NCI-H128 (cell line): ENCODE measurements at regions not wholly inside any gene's neighbourhood (a gene's known extent, or its start where the extent isn't known, plus 50 kb on each side); places are given as distances from the start of the nearest gene placed in this dataset.
"Not testable (repeated sequence)": the region's sequence is repeated elsewhere in the genome, so short reads cannot be mapped to it uniquely, and the experiment has no call there.

ENCODE experiments used
- DNase-seq: peaks from one replicate; lab custom pipeline; 2025; ENCODE audit not compliant: unreplicated experiment; lab: John Stamatoyannopoulos, UW

DNA sequence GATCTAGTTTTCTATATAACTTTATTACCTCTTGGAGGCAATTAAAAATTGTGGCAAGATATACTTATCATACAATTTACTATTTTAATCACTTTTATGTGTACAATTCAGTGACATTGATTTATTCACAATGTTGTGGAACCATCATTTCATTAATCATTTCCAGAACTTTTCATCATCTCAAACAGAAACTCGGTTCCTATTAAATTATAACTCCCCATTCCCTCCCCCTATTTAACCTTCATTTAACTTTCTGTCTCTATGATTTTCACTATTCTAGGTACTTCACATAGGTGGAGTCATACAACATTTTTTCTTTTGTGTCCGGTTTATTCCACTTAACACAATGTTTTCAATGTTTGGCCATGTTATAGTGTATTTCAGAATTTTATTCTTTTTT, 252.8 kb downstream of the REEP3 start:
- no peak for DNase-seq

DNA sequence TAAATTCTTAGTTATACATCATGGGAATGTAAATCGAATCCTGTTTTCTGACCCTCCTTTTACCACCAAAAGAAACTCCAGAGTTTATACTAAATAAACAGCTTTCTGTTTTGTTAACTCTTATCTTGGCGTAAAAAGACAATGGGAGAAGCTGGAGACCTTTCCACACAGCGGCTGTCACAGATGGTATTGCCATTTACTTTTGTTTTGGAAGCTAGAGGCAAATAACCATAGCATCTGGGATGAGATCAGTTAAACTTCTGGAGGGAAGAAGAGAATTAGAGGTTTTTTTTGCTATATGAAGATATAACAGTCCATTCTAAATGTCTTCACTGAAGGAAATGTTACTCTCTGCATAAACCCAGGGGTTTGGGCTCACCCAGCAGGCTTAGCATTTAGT, 258.9 kb downstream of the REEP3 start:
- no peak for DNase-seq

GRCh38 chr10:63781226-63781625, 260.0 kb downstream of the REEP3 start:
- DNase-seq = no peak

GRCh38 chr10:63783882-63784281, 262.7 kb downstream of the REEP3 start:
- DNase-seq = no peak

- no peak for DNase-seq
Observed at GRCh38 chr10:63788152-63788821, 267.1 kb downstream of the REEP3 start.

DNA sequence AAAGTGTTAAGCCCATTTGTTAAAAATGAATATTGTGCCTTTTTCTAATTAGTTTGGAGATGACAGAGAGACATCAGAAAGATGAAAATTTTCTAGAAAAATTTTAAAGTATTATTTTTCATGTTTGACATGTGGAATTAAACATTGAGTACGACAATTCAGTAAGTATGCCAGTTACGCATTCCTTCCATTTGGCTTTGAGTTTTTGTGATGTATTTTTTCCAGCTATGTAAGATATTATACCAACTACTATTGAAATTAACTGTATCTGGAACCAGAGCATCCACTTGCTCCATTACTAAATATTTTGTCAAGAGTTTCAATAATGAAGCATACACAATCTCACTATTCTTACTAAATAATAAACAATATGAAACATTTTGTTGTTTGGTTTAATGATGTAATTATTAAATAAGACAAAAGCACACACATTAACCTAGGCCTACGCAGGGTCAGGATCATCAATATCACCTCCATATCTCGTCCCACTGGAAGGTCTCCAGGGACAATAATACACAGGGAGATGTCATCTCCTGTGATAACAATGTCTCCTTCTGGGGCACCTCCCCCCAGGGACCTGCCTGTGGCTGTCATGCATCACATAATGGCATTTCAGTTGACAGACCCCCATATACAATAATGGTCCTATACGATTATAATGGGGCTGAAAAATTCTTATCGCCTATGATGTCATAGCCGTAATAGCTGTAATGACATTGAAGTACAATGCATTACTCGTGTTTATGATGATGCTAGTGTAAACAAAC, 274.1 kb downstream of the REEP3 start:
- no peak for DNase-seq

GRCh38 chr10:63798599-63799498, 277.6 kb downstream of the REEP3 start:
- no peak for DNase-seq

GRCh38 chr10:63799521-63800300, 278.5 kb downstream of the REEP3 start:
- no peak for DNase-seq

- no peak for DNase-seq
Observed at GRCh38 chr10:63801166-63801565, 280.0 kb downstream of the REEP3 start.

GRCh38 chr10:63806330-63806729, 285.1 kb downstream of the REEP3 start:
- no peak for DNase-seq

GRCh38 chr10:63812501-63812900, 291.3 kb downstream of the REEP3 start:
- DNase-seq = no peak

- no peak for DNase-seq
Observed at GRCh38 chr10:63819753-63820329, 298.6 kb downstream of the REEP3 start.

- DNase-seq = no peak
Observed at GRCh38 chr10:63822496-63822895, 301.3 kb downstream of the REEP3 start.

DNA sequence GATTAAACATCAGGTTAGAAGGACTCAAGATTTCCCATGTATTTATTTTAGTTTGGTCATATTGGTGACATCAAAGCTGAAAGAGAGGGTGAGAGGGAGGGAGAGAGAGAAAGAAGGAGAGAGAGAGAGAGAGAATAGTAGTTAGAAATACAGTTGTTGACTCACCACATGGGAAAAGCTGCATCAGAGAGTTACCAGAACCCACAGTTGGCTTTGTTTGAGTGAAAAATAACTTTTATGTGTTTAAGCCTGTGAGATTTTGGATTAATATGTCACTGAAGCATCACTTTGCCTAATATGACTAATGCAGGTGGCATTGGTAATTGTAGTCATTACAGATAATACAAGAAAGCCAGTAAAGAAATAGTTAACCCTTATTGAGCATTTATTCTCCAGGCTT, 303.9 kb downstream of the REEP3 start:
- DNase-seq = no peak

DNA sequence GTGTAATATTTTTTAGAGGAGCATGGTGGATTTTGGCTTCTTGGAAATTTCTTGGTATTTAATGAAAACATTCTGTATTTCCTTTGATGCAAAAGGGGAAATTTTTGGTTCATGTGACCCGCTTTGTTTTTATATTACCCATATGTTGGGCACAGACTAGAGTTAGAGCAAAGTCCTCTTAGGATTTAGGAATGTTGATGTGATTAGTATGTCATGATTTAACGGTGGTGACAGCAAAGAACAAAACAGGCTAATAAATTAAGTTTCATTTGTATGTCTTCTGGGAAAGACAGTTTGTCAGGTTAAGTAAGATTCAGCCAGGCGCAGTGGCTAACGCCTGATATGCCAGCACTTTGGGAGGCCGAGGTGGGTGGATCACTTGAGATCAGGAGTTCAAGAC, 304.6 kb downstream of the REEP3 start:
- no peak for DNase-seq

DNA sequence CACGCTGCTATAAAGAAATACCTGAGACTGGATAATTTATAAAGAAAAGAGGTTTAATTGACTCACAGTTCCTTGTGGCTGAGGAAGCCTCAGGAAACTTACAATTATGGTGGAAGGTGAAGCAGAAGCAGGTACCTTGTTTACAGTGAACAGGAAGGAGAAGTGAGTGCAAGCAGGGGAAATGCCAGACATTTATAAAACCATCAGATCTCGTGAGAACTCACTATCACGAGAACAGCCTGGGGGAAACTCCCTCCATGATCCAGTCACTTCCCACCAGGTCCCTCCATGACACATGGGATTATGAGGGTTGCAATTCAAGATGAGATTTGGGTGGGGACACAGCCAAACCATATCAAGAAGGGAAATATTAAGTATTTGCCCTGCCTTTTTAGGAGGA, 305.8 kb downstream of the REEP3 start:
- not testable (repeated sequence) for DNase-seq

DNA sequence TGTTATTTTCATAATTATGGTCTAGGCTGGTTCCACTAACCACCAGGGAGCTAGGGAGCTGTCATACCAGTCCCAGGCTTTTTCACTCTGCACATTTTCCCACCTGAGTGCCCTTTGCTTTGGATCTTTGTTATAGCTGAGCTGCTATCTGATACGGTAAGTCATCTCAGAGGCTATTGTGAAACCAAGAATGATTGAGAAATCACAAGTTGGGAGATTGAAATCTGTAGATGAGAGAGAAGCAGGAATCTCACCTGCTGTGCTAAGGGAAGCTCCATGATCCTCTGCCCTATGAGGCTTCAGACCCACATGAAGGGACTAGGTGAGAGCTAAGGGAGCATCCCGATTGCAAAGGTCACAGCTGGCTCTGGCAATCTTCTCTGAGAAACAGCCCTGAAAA, 307.8 kb downstream of the REEP3 start:
- DNase-seq = no peak

DNA sequence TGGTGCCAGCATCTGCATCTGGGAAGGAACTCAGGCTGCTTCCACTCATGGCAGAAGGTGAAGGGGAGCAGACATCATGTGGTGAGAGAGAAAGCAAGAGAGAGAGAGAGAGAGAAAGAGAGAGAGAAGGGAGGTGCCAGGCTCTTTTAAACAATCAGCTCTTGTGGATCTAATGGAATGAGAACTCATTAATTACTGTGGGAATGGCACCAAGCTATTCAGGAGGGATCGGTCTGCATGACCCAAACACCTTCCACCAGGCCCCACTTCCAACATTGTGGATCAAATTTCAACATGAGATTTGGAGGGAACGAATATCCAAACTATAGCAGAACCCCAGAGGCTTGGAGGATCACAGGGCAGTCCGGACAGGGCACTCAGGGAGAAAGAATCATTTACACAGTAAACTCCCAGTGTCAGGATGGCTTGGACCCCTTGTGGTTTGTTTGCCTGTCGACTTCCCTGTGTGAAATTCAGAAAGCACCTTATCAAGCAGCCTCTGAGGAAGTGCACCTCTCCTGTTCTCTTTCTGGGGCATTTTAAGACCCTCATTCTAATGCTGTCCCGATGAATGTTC, 308.5 kb downstream of the REEP3 start:
- DNase-seq = no peak

- no peak for DNase-seq
Observed at GRCh38 chr10:63832686-63833085, 311.5 kb downstream of the REEP3 start.

DNA sequence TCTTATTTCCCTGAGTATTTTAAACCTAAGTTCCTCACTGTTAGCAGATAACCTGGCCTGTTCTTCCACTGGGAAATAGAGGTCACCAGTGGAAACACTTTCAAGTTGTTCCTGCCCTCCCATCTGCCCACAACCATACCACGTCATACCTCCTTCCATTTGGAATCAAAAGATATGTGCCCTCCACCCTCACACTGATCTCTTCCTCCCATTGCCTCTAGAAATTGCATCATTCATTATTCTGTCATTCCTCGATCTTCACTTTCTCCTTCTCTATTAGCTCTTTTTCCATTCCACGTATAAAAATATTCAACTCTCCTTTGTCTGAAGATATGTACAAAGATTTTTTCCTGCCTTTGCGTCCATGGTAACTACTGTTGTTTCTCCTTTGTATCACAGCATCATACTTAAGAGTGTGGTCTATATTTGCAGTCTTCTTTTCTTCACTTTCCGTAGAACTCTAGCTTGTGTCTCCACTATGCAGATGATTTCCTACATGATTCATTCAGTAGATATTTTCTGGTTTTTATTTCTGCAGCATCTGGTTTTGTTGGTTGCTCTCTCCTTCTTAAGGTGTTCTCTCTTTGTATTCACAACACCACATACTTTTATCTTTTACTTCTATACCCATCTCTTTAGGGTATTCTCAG, 312.3 kb downstream of the REEP3 start:
- no peak for DNase-seq
